ENCODE measurements at regions not wholly inside any gene's neighbourhood (a gene's known extent, or its start where the extent isn't known, plus 50 kb on each side); places are given as distances from the start of the nearest gene placed in this dataset.

GRCh38 chr18:34543945-34544344 is 166.2 kb upstream of the DTNA start:
- no peak for TF ChIP-seq GABPA (IDR thresholded peaks at IDR 0.05; ENCODE audit: low read depth)
- TF ChIP-seq CTCF (IDR thresholded peaks at IDR 0.05 in 2 of 3, conservative IDR thresholded peaks at IDR 0.05 in 1 of 3; ENCODE audit: control insufficient read depth in 2 of 3, extremely low read depth in 1 of 3, insufficient read depth in 1 of 3, low read depth in 3 of 3, low read length in 3 of 3) = no peak
- no peak for TF ChIP-seq SIN3A (IDR thresholded peaks at IDR 0.05; ENCODE audit: low read depth, low read length)

Data from GM12878 (cell line).